GM12878 (cell line): ENCODE measurements at regions not wholly inside any gene's neighbourhood (a gene's known extent, or its start where the extent isn't known, plus 50 kb on each side); places are given as distances from the start of the nearest gene placed in this dataset.

Source experiments
- ATAC-seq: fragments of 200-7000 bp; cut with Tn5 transposase; 3 replicates; pipeline ENCODE4 v1.9.1; 2020; ENCODE audit warnings: mild to moderate bottlenecking, moderate library complexity
- BruUV-seq: library from RNA; stranded (reverse); fragments of 400-500 nt; replicated peaks from 2 replicates; lab custom pipeline; 2021; lab: Mats Ljungman, UMichigan
- CTCF ChIA-PET: fragments of 300-600 bp; sonication (Branson Sonifier 250); formaldehyde crosslinking; extraction: SDS; loops from one replicate; lab custom pipeline; 2021; ENCODE audit warnings: inconsistent platforms; lab: Yijun Ruan, JAX
- POLR2A ChIA-PET: fragments of 350-600 bp; formaldehyde crosslinking; extraction: SDS; loops from one replicate; lab custom pipeline; 2021; ENCODE audit warnings: inconsistent platforms; lab: Charles Lee
- RAD21 ChIA-PET: fragments of 300-600 bp; sonication (Branson Sonifier 250); formaldehyde crosslinking; loops from one replicate; lab custom pipeline; 2023; ENCODE audit warnings: antibody characterized with exemption; ENCODE audit not compliant: unreplicated experiment; lab: Charles Lee
- SMC1A ChIA-PET: fragments of 300-600 bp; sonication (Branson Sonifier 250); formaldehyde crosslinking; loops from one replicate; lab custom pipeline; 2023; ENCODE audit not compliant: unreplicated experiment, uncharacterized antibody; lab: Charles Lee
- DNase-seq: peaks from one replicate; pipeline ENCODE4 v3.0.0-alpha.2; 2011; ENCODE audit warnings: low read depth, low spot score
- FAIRE-seq: peaks from 3 replicates; lab custom pipeline; 2011; peaks lifted over from hg19 to GRCh38; lab: Jason Lieb, UNC
- H2AFZ ChIP-seq: 2 replicates; pipeline ENCODE4 v1.6.0; 2011; ENCODE audit warnings: low read depth, low read length, control low read depth; ENCODE audit not compliant: control insufficient read depth
- H3K27ac ChIP-seq: 2 replicates; pipeline ENCODE4 v1.5.1; 2011; ENCODE audit warnings: control low read depth; ENCODE audit not compliant: control insufficient read depth, insufficient read depth
- H3K27me3 ChIP-seq, 2 experiments: replicated peaks in 1 of 2; 2 replicates each; pipeline versions ENCODE4 v1.6.0 to v1.6.1; 2011; ENCODE audit warnings: low read length in 1 of 2; ENCODE audit not compliant: control insufficient read depth in 2 of 2, insufficient read depth in 2 of 2
- H3K36me3 ChIP-seq, 2 experiments: 2 replicates each; pipeline ENCODE4 v1.5.1; 2011; ENCODE audit warnings: low read length in 1 of 2; ENCODE audit not compliant: control insufficient read depth in 2 of 2, insufficient read depth in 2 of 2
- H3K4me1 ChIP-seq: 2 replicates; pipeline ENCODE4 v1.6.1; 2011; ENCODE audit warnings: mild to moderate bottlenecking, low read length, moderate library complexity, mixed read lengths; ENCODE audit not compliant: control insufficient read depth, insufficient read depth
- H3K4me2 ChIP-seq: 2 replicates; pipeline ENCODE4 v1.6.0; 2011; ENCODE audit warnings: control low read depth; ENCODE audit not compliant: control insufficient read depth, insufficient read depth
- H3K4me3 ChIP-seq: fragments of 200-600 bp; sonication (generic); 2 replicates; pipeline ENCODE4 v1.5.1; 2016
- H3K79me2 ChIP-seq: 2 replicates; pipeline ENCODE4 v1.6.0; 2011; ENCODE audit warnings: low read length; ENCODE audit not compliant: control insufficient read depth, insufficient read depth
- H3K9ac ChIP-seq: 2 replicates; pipeline ENCODE4 v1.8.0; 2011; ENCODE audit warnings: low read length, control low read depth, mixed read lengths; ENCODE audit not compliant: control insufficient read depth, insufficient read depth
- H3K9me3 ChIP-seq: replicated peaks from 3 replicates; pipeline ENCODE4 v1.5.1; 2011; ENCODE audit warnings: mild to moderate bottlenecking, low read length; ENCODE audit not compliant: control insufficient read depth, insufficient read depth
- H4K20me1 ChIP-seq: 2 replicates; pipeline ENCODE4 v1.6.0; 2011; ENCODE audit not compliant: control insufficient read depth, insufficient read depth
- CREM ChIP-seq: IDR thresholded peaks from 2 replicates; pipeline ENCODE4 v1.6.1; 2014; ENCODE audit warnings: antibody characterized with exemption, low read depth
- CUX1 ChIP-seq: IDR thresholded peaks from 2 replicates; pipeline ENCODE4 v1.6.1; 2012; ENCODE audit warnings: improper control_type of control experiment, low read depth, low read length; ENCODE audit not compliant: insufficient replicate concordance
- E2F8 ChIP-seq: fragments of 450-650 bp; IDR thresholded peaks from 2 replicates; pipeline ENCODE4 v1.6.1; 2018; ENCODE audit warnings: mild to moderate bottlenecking, low read depth, moderate library complexity; ENCODE audit not compliant: partially characterized antibody
- NBN ChIP-seq: fragments of 450-650 bp; IDR thresholded peaks from 2 replicates; pipeline ENCODE4 v1.6.1; 2016
- RAD51 ChIP-seq: fragments of 450-650 bp; IDR thresholded peaks from 2 replicates; pipeline ENCODE4 v1.6.1; 2016; ENCODE audit warnings: moderate library complexity, mild to moderate bottlenecking, inconsistent platforms
- RBBP5 ChIP-seq: fragments of 200-600 bp; sonication (generic); conservative IDR thresholded peaks from 2 replicates; pipeline ENCODE4 v1.6.1; 2016
- TAF1 ChIP-seq: IDR thresholded peaks from 2 replicates; pipeline ENCODE4 v1.6.1; 2011; ENCODE audit warnings: mild to moderate bottlenecking, low read depth, low read length, borderline replicate concordance
- TARDBP ChIP-seq: IDR thresholded peaks from 2 replicates; pipeline ENCODE4 v1.6.1; 2016; ENCODE audit warnings: borderline replicate concordance
- TCF7 ChIP-seq: IDR thresholded peaks from 2 replicates; pipeline ENCODE4 v1.6.1; 2014; ENCODE audit warnings: antibody characterized with exemption, borderline replicate concordance
- ZBTB40 ChIP-seq: fragments of 450-650 bp; IDR thresholded peaks from 2 replicates; pipeline ENCODE4 v1.6.1; 2016; ENCODE audit warnings: mild to moderate bottlenecking, moderate library complexity, borderline replicate concordance
- WGBS: methylation state at CpG from one replicate; pipeline ENCODE4 v1.1.6; 2016; ENCODE audit warnings: low lambda C conversion rate; ENCODE audit not compliant: insufficient replicate concordance, insufficient coverage; ENCODE audit errors: missing lambda C conversion rate; 5-methylcytosine and 5-hydroxymethylcytosine counted together
- in situ Hi-C: fragments of 300-500 bp; cut with MboI; formaldehyde crosslinking; loops from 9 replicates; pipeline ENCODE4 v1.14.3; 2018; ENCODE audit warnings: mixed read lengths
- intact Hi-C: fragments of 100-400 bp; cut with micrococcal nuclease; formaldehyde crosslinking; loops from one replicate; pipeline ENCODE4 v1.14.2; 2022; ENCODE audit not compliant: unreplicated experiment

GRCh38 chr1:38455829-38456530, 403.6 kb downstream of the RRAGC start (continued):
- TF ChIP-seq ZBTB40 = no peak
- no peak for TF ChIP-seq NBN
- no peak for TF ChIP-seq TARDBP
- TF ChIP-seq TAF1 = no peak

DNA sequence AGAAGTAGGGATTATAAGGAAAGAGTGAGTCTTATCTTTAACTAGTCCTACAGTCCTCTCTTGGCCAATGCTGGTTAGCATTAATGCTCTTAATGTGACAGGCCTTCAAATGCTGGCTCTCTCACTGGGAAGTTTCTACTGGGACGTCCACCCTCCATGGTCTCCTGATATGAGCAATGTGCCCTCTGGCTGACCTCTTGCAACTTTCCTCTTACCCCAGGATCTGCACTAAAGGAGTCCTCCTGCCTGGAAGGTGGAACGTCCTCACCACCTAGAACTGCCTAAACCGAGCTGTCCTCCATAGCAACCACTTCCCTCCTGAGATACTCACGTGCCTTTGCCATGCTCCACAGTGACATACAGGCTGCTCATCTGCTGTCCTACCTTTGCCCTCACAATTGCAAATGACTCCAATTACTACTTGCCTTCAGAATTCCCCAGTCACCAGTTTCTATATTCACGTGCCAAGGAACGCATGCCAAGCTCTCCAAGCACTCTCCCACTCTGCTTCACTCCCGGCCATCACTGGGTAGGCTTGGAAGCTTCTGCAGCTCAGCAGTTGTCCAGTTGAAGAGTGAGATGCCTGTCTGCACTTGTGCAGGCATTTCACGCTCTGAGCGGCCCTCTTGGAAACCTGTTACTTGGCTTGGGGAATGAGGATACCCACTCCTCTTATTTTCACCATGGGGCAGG, 404.7 kb downstream of the RRAGC start:
- H3K27ac ChIP-seq = no peak overlapping the region
- H3K27me3 ChIP-seq = no peaks in the 10 kb centered on the region
- ChIA-PET CTCF (no interaction called here), RAD21 (no interaction called here), SMC1A (interaction anchor here (0.9 kb wide), 1 partner anchor 10 kb away, joined by 3 read pairs; no protein-coding TSS in a partner anchor), POLR2A (no interaction called here)
- FAIRE-seq = no peak
- no peak overlapping the region for H3K4me2 ChIP-seq
- in situ Hi-C loops = no loop called here
- DNase-seq = no peak
- no peak overlapping the region for H3K9ac ChIP-seq
- H3K79me2 ChIP-seq = no peaks in the 10 kb centered on the region
- H2AFZ ChIP-seq = no peak overlapping the region
- WGBS = 66% methylated on average over 9 of the region's 9 CpGs
- H3K36me3 ChIP-seq = no peaks in the 10 kb centered on the region
- no peak overlapping the region for H3K4me3 ChIP-seq
- ATAC-seq = no peak
- intact Hi-C loops = no loop called here
- no peaks in the 10 kb centered on the region for H4K20me1 ChIP-seq
- no TSS peak for BruUV-seq
- no peaks in the 10 kb centered on the region for H3K4me1 ChIP-seq
- no peaks in the 10 kb centered on the region for H3K9me3 ChIP-seq
- TF ChIP-seq CUX1 (no peak), E2F8 (no peak), CREM (no peak), TCF7 (no peak), RAD51 (no peak), RBBP5 (no peak)
